Endothelial cell of umbilical vein (primary cell): ENCODE measurements at regions not wholly inside any gene's neighbourhood (a gene's known extent, or its start where the extent isn't known, plus 50 kb on each side); places are given as distances from the start of the nearest gene placed in this dataset.
A peak's percentile ranks its signal among the peaks of the same experiment; 100 is the strongest.

Experiments used
- BruUV-seq: library from RNA; stranded (reverse); fragments of 400-500 nt; replicated peaks from 2 replicates; lab custom pipeline; 2021; lab: Mats Ljungman, UMichigan
- CTCF ChIA-PET: fragments of 300-600, 350-600 bp; sonication (Branson Sonifier 250); formaldehyde crosslinking; loops from one replicate; lab custom pipeline; 2021; ENCODE audit warnings: antibody characterized with exemption, inconsistent platforms; lab: Charles Lee
- POLR2A ChIA-PET: fragments of 300-600, 350-600 bp; sonication (Branson Sonifier 250); formaldehyde crosslinking; loops from one replicate; lab custom pipeline; 2021; ENCODE audit warnings: antibody characterized with exemption, inconsistent platforms; lab: Charles Lee
- DNase-seq: peaks from one replicate; pipeline ENCODE4 v3.0.0-alpha.2; 2011; ENCODE audit warnings: low read depth, low spot score
- FAIRE-seq: peaks from 2 replicates; lab custom pipeline; 2011; peaks lifted over from hg19 to GRCh38; lab: Jason Lieb, UNC
- H2AFZ ChIP-seq: 2 replicates; pipeline ENCODE4 v1.6.0; 2012; ENCODE audit warnings: low read depth, low read length, control low read depth, inconsistent platforms
- H3K27ac ChIP-seq: 2 replicates; pipeline ENCODE4 v1.5.1; 2011; ENCODE audit warnings: low read depth, mild to moderate bottlenecking, control low read depth, low read length, moderate library complexity; ENCODE audit not compliant: insufficient read depth
- H3K27me3 ChIP-seq, 2 experiments: 2 replicates each; pipeline versions ENCODE4 v1.6.0 to v1.6.1; 2011; ENCODE audit warnings: low read length in 2 of 2, mixed read lengths in 1 of 2; ENCODE audit not compliant: control insufficient read depth in 2 of 2, insufficient read depth in 2 of 2
- H3K36me3 ChIP-seq, 2 experiments: 2 replicates in 1 of 2; 3 replicates in 1 of 2; pipeline ENCODE4 v1.5.1; 2011; ENCODE audit warnings: low read length in 2 of 2, mild to moderate bottlenecking in 1 of 2, moderate library complexity in 1 of 2; ENCODE audit not compliant: control insufficient read depth in 2 of 2, insufficient read depth in 2 of 2; ENCODE audit errors: extremely low read depth in 1 of 2
- H3K4me1 ChIP-seq: 3 replicates; pipeline ENCODE4 v1.5.1; 2011; ENCODE audit warnings: mild to moderate bottlenecking, low read length; ENCODE audit not compliant: control insufficient read depth, insufficient read depth; ENCODE audit errors: extremely low read depth
- H3K4me2 ChIP-seq: 2 replicates; pipeline ENCODE4 v1.6.1; 2011; ENCODE audit warnings: low read length, control low read depth, mixed read lengths; ENCODE audit not compliant: insufficient read depth
- H3K4me3 ChIP-seq, 3 experiments: fragments of 200-600 bp in 1 of 3; sonication (generic), shearing (Covaris generic) in 1 of 3; replicated peaks in 1 of 3; 2 replicates each; pipeline ENCODE4 v1.5.1; 2011 to 2016; ENCODE audit warnings: control low read depth in 3 of 3, low read length in 3 of 3, mild to moderate bottlenecking in 2 of 3, inconsistent platforms in 1 of 3, low read depth in 1 of 3, moderate library complexity in 1 of 3; ENCODE audit not compliant: insufficient read depth in 1 of 3
- H3K79me2 ChIP-seq: 2 replicates; pipeline ENCODE4 v1.6.0; 2012; ENCODE audit warnings: low read length, inconsistent platforms; ENCODE audit not compliant: control insufficient read depth, insufficient read depth
- H3K9ac ChIP-seq: replicated peaks from 2 replicates; pipeline ENCODE3; 2011; ENCODE audit warnings: low read length, control low read depth; ENCODE audit not compliant: insufficient read depth; ENCODE audit errors: extremely low read depth
- H3K9me1 ChIP-seq: replicated peaks from 3 replicates; pipeline ENCODE4 v1.6.0; 2011; ENCODE audit warnings: mild to moderate bottlenecking, low read length; ENCODE audit not compliant: control insufficient read depth, insufficient read depth; ENCODE audit errors: extremely low read depth
- H3K9me3 ChIP-seq: replicated peaks from 2 replicates; pipeline ENCODE4 v1.5.1; 2012; ENCODE audit warnings: low read length, inconsistent platforms; ENCODE audit not compliant: control insufficient read depth, insufficient read depth
- H4K20me1 ChIP-seq: replicated peaks from 2 replicates; pipeline ENCODE3; 2011; ENCODE audit warnings: mild to moderate bottlenecking, low read length; ENCODE audit not compliant: control insufficient read depth, insufficient read depth; ENCODE audit errors: extremely low read depth
- CTCF ChIP-seq, 2 donors: IDR thresholded peaks; 1 replicate in 1 of 2; 2 replicates in 1 of 2; pipeline ENCODE4 v1.5.1; 2011; ENCODE audit warnings: low read length in 2 of 2, mild to moderate bottlenecking in 2 of 2, moderate library complexity in 2 of 2, control low read depth in 1 of 2, inconsistent platforms in 1 of 2, low read depth in 1 of 2; ENCODE audit not compliant: insufficient read depth in 1 of 2; ENCODE audit errors: extremely low read depth in 1 of 2
- EZH2 ChIP-seq: IDR thresholded peaks from 2 replicates; pipeline ENCODE4 v1.6.1; 2012; ENCODE audit warnings: borderline replicate concordance, low read depth, mild to moderate bottlenecking, moderate library complexity, low read length, inconsistent platforms; ENCODE audit not compliant: severe bottlenecking
- FOS ChIP-seq: IDR thresholded peaks from 2 replicates; pipeline ENCODE4 v1.6.1; 2011; ENCODE audit warnings: mild to moderate bottlenecking, low read length, moderate library complexity, borderline replicate concordance; ENCODE audit not compliant: insufficient read depth
- GATA2 ChIP-seq: IDR thresholded peaks from 2 replicates; pipeline ENCODE4 v1.7.0; 2011; ENCODE audit warnings: low read depth, mild to moderate bottlenecking, moderate library complexity, mixed read lengths, low read length; ENCODE audit not compliant: insufficient read length, insufficient read depth
- JUN ChIP-seq: IDR thresholded peaks from 2 replicates; pipeline ENCODE4 v1.6.1; 2011; ENCODE audit warnings: borderline replicate concordance, low read depth; ENCODE audit not compliant: insufficient read length, insufficient read depth
- MYC ChIP-seq: IDR thresholded peaks from one replicate; pipeline ENCODE4 v1.6.1; 2011; ENCODE audit warnings: mild to moderate bottlenecking, low read depth, low read length
- POLR2A ChIP-seq: IDR thresholded peaks from 2 replicates; pipeline ENCODE4 v1.6.1; 2012; ENCODE audit warnings: low read depth, mild to moderate bottlenecking, control low read depth, low read length
- POLR2AphosphoS5 ChIP-seq: IDR thresholded peaks from 2 replicates; pipeline ENCODE4 v1.6.1; 2012; ENCODE audit warnings: low read depth, mild to moderate bottlenecking, control low read depth, low read length, moderate library complexity; ENCODE audit not compliant: insufficient read depth
- dilution Hi-C: fragments of 300-500 bp; cut with MboI; formaldehyde crosslinking; loops from one replicate; pipeline ENCODE4 v1.15.0; 2019; ENCODE audit warnings: low sequenced_read_pairs; ENCODE audit not compliant: extremely low pct_ligation_motif_present
- intact Hi-C: fragments of 100-400 bp; cut with micrococcal nuclease; formaldehyde crosslinking; loops from one replicate; pipeline ENCODE4 v1.10.0; 2022
- TF ChIP-seq, protein P1 (sequence below): IDR thresholded peaks from 2 replicates; pipeline ENCODE4 v1.6.1; 2011; ENCODE audit not compliant: insufficient read depth, insufficient read length

GRCh38 chr1:218659911-218660677, 315.0 kb downstream of the TGFB2 start:
- Histone ChIP-seq H3K4me1 (peaks cover 26% of the 10 kb centered on the region), H3K9ac (peak overlapping the region; percentile 47), H3K79me2 (no peaks in the 10 kb centered on the region), H3K9me1 (no peaks in the 10 kb centered on the region), H3K27me3 (no peaks in the 10 kb centered on the region), H2AFZ (no peak overlapping the region), H3K4me2 (peak overlapping the region; percentile 22), H3K27ac (peak overlapping the region; percentile 64), H3K36me3 (no peaks in the 10 kb centered on the region), H3K9me3 (no peaks in the 10 kb centered on the region), H4K20me1 (no peaks in the 10 kb centered on the region), H3K4me3 (no peak overlapping the region)
- ChIA-PET POLR2A (no interaction called here), CTCF (no interaction called here)
- TF ChIP-seq FOS = no peak
- TF ChIP-seq JUN = no peak
- TF ChIP-seq POLR2AphosphoS5 = no peak
- no peak for TF ChIP-seq EZH2
- TF ChIP-seq GATA2 = no peak
- TF ChIP-seq MYC = no peak
- no peak for TF ChIP-seq CTCF (IDR thresholded peaks at IDR 0.05; ENCODE audit: extremely low read depth in 1 of 2, insufficient read depth in 1 of 2, low read depth in 1 of 2, low read length in 2 of 2)
- TF ChIP-seq, protein P1, sequence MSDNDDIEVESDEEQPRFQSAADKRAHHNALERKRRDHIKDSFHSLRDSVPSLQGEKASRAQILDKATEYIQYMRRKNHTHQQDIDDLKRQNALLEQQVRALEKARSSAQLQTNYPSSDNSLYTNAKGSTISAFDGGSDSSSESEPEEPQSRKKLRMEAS = no peak
- no peak for TF ChIP-seq POLR2A
- intact Hi-C loops = loop anchor here (1.0 to 5.0 kb wide), 6 partner anchors 15 to 313 kb away; partner anchors contain the start of gene TGFB2
- FAIRE-seq (peak; percentile 42), DNase-seq (no peak)
- dilution Hi-C loops = no loop called here
- BruUV-seq = TSS peak; percentile 60
